ENCODE measurements at regions not wholly inside any gene's neighbourhood (a gene's known extent, or its start where the extent isn't known, plus 50 kb on each side); places are given as distances from the start of the nearest gene placed in this dataset.
"Not testable (repeated sequence)": the region's sequence is repeated elsewhere in the genome, so short reads cannot be mapped to it uniquely, and the experiment has no call there.

- TF ChIP-seq CTCF (conservative IDR thresholded peaks at IDR 0.05; ENCODE audit: low read length); EZH2phosphoT487 (IDR thresholded peaks at IDR 0.05; ENCODE audit: borderline replicate concordance): not testable (repeated sequence)
Observed at GRCh38 chr2:111488451-111488850, 367.7 kb downstream of the BCL2L11 start.
